ENCODE measurements at regions not wholly inside any gene's neighbourhood (a gene's known extent, or its start where the extent isn't known, plus 50 kb on each side); places are given as distances from the start of the nearest gene placed in this dataset.

DNA sequence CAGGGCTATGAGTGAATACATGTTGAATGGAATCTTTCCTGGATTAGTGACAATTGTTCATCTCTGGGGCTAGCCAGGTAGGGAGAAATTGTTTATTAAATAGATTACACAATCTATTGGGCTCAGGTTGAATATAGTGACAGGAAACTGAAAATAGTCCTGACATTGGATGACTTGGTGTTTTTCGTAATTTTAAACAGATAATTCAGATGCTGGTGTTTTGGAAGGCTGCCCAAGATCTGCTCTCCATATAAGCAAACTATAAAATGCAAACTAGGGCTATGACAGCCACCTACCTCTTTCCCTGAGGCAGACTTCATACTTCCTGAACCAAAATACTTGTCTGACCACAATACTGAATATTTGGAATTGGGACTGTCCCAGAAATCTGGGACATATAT lies 99.1 kb downstream of the ENC1 start:
- intact Hi-C loops (cut with DNase I): no loop called here
- no peak overlapping the region for H3K27ac ChIP-seq
- H3K4me3 ChIP-seq: no peak overlapping the region
- no peaks in the 10 kb centered on the region for H3K9me3 ChIP-seq
- H3K27me3 ChIP-seq: no peaks in the 10 kb centered on the region
- DNase-seq: no peak
- TF ChIP-seq CTCF (IDR thresholded peaks at IDR 0.05): no peak
- H3K36me3 ChIP-seq: no peaks in the 10 kb centered on the region
- H3K9ac ChIP-seq (ENCODE audit: low read depth in 2 of 2, low read length in 2 of 2): no peak overlapping the region
- peaks cover 4% of the 10 kb centered on the region for H3K4me1 ChIP-seq

DNA sequence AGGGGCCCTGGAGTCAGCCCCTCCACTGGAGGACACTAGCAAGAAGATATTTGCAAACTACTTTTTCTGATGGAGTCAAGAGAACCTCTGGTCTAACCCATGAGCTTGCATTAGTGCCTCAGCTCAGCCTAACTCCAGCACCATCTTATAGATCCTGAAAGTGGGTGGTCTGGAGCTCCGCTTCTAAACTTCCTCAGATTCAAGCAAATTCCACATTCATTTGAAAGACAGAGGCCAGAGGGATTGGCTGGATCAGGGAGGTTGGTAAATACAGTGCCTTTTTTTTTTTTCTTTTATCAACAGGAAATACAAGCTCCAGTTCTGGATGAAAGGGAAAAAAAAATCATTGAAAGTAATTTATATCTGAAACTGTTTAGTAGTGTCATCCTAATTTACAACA lies 99.9 kb downstream of the ENC1 start:
- TF ChIP-seq CTCF (IDR thresholded peaks at IDR 0.05): no peak
- Histone ChIP-seq H3K9ac (ENCODE audit: low read depth in 2 of 2, low read length in 2 of 2) (no peak overlapping the region), H3K4me3 (no peak overlapping the region), H3K9me3 (no peaks in the 10 kb centered on the region), H3K4me1 (peaks cover 4% of the 10 kb centered on the region), H3K27ac (no peak overlapping the region), H3K36me3 (no peaks in the 10 kb centered on the region), H3K27me3 (no peaks in the 10 kb centered on the region)
- intact Hi-C loops (cut with DNase I): no loop called here
- DNase-seq: no peak

DNA sequence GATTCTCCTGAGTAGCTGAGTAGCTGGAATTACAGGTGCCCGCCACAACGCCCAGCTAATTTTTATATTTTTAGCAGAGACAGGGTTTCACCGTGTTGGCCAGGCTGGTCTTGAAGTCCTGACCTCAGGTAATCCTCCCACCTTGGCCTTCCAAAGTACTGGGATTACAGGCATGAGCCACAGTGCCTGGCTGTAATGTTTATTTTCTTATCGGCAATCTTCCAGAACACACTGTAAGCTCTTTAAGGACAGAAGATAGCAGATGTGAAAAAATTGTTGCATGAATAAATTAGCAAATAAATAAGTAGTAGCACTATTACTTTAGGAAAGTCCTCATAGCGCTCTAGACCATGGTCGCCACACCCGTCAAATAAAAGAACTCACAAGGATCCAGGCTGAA lies 100.5 kb downstream of the ENC1 start:
- Histone ChIP-seq H3K4me1 (peaks cover 4% of the 10 kb centered on the region), H3K4me3 (no peak overlapping the region), H3K9me3 (no peaks in the 10 kb centered on the region), H3K36me3 (no peaks in the 10 kb centered on the region), H3K27me3 (no peaks in the 10 kb centered on the region), H3K27ac (no peak overlapping the region), H3K9ac (ENCODE audit: low read depth in 2 of 2, low read length in 2 of 2) (no peak overlapping the region)
- TF ChIP-seq CTCF (IDR thresholded peaks at IDR 0.05): no peak
- intact Hi-C loops (cut with DNase I): no loop called here
- DNase-seq: no peak

- Histone ChIP-seq H3K4me3 (no peak overlapping the region), H3K27me3 (no peaks in the 10 kb centered on the region), H3K9ac (ENCODE audit: low read depth in 2 of 2, low read length in 2 of 2) (no peak overlapping the region), H3K9me3 (no peaks in the 10 kb centered on the region), H3K36me3 (no peaks in the 10 kb centered on the region), H3K27ac (no peak overlapping the region), H3K4me1 (peaks cover 4% of the 10 kb centered on the region)
- peak; percentile 21 for DNase-seq
- intact Hi-C loops (cut with DNase I): no loop called here
- TF ChIP-seq CTCF (IDR thresholded peaks at IDR 0.05): no peak
These were observed 102.3 kb downstream of the ENC1 start for GRCh38 chr5:74538206-74538661.

- H3K9me3 ChIP-seq: no peaks in the 10 kb centered on the region
- DNase-seq: no peak
- H3K27ac ChIP-seq: no peak overlapping the region
- no peaks in the 10 kb centered on the region for H3K36me3 ChIP-seq
- intact Hi-C loops (cut with DNase I): no loop called here
- no peak for TF ChIP-seq CTCF (IDR thresholded peaks at IDR 0.05)
- no peak overlapping the region for H3K9ac ChIP-seq (ENCODE audit: low read depth in 2 of 2, low read length in 2 of 2)
- peaks cover 4% of the 10 kb centered on the region for H3K4me1 ChIP-seq
- H3K27me3 ChIP-seq: no peaks in the 10 kb centered on the region
- H3K4me3 ChIP-seq: no peak overlapping the region
These were observed 103.9 kb downstream of the ENC1 start for GRCh38 chr5:74536658-74537057.

GRCh38 chr5:74535926-74536325 lies 104.6 kb downstream of the ENC1 start:
- H3K9me3 ChIP-seq: no peaks in the 10 kb centered on the region
- no peak for TF ChIP-seq CTCF (IDR thresholded peaks at IDR 0.05)
- no peak overlapping the region for H3K9ac ChIP-seq (ENCODE audit: low read depth in 2 of 2, low read length in 2 of 2)
- no peaks in the 10 kb centered on the region for H3K27me3 ChIP-seq
- peaks cover 4% of the 10 kb centered on the region for H3K4me1 ChIP-seq
- intact Hi-C loops (cut with DNase I): no loop called here
- no peak for DNase-seq
- H3K27ac ChIP-seq: no peak overlapping the region
- H3K36me3 ChIP-seq: no peaks in the 10 kb centered on the region
- H3K4me3 ChIP-seq: no peak overlapping the region

Data from colonic mucosa (tissue), 4 donors.